H9 (cell line): ENCODE measurements at regions not wholly inside any gene's neighbourhood (a gene's known extent, or its start where the extent isn't known, plus 50 kb on each side); places are given as distances from the start of the nearest gene placed in this dataset.

Experiments
- DNase-seq: peaks from one replicate; pipeline ENCODE4 v3.0.0-alpha.2; 2017
- H2AFZ ChIP-seq: one replicate; pipeline ENCODE4 v1.6.1; 2013; ENCODE audit warnings: mild to moderate bottlenecking, low read length, control low read depth, moderate library complexity
- H2AK5ac ChIP-seq: 2 replicates; pipeline ENCODE4 v1.6.1; 2013; ENCODE audit warnings: low read length, control low read depth, mixed read lengths; ENCODE audit not compliant: insufficient read length
- H2BK120ac ChIP-seq: one replicate; pipeline ENCODE4 v1.6.1; 2013; ENCODE audit warnings: low read depth, mild to moderate bottlenecking, low read length, control low read depth, inconsistent platforms; ENCODE audit not compliant: poor library complexity, severe bottlenecking
- H2BK12ac ChIP-seq: 2 replicates; pipeline ENCODE4 v1.6.1; 2013; ENCODE audit warnings: low read length, control low read depth, mixed read lengths, low read depth; ENCODE audit not compliant: insufficient read length
- H2BK15ac ChIP-seq: 2 replicates; pipeline ENCODE4 v1.6.1; 2013; ENCODE audit warnings: low read depth, low read length, control low read depth
- H2BK20ac ChIP-seq: one replicate; pipeline ENCODE4 v1.6.1; 2013; ENCODE audit warnings: low read depth, mild to moderate bottlenecking, low read length, control low read depth, inconsistent platforms; ENCODE audit not compliant: poor library complexity, severe bottlenecking
- H2BK5ac ChIP-seq: 2 replicates; pipeline ENCODE4 v1.6.1; 2013; ENCODE audit warnings: low read length, control low read depth, mixed read lengths; ENCODE audit not compliant: insufficient read length
- H3K14ac ChIP-seq: 2 replicates; pipeline ENCODE4 v1.6.1; 2013; ENCODE audit warnings: low read length, control low read depth; ENCODE audit not compliant: insufficient read depth
- H3K18ac ChIP-seq: 2 replicates; pipeline ENCODE4 v1.6.1; 2013; ENCODE audit warnings: low read depth, mild to moderate bottlenecking, mixed read lengths, low read length, control low read depth; ENCODE audit not compliant: insufficient read length
- H3K23ac ChIP-seq: 2 replicates; pipeline ENCODE4 v1.6.1; 2013; ENCODE audit warnings: low read length, control low read depth, mixed read lengths, low read depth; ENCODE audit not compliant: insufficient read length
- H3K23me2 ChIP-seq: 2 replicates; pipeline ENCODE4 v1.6.1; 2013; ENCODE audit warnings: low read depth, mild to moderate bottlenecking, mixed read lengths, low read length, control low read depth; ENCODE audit not compliant: insufficient read length, poor library complexity, severe bottlenecking
- H3K27ac ChIP-seq: 2 replicates; pipeline ENCODE4 v1.5.1; 2013; ENCODE audit warnings: low read length, control low read depth, mixed read lengths, low read depth; ENCODE audit not compliant: insufficient read length
- H3K27me3 ChIP-seq: 2 replicates; pipeline ENCODE4 v1.6.1; 2013; ENCODE audit warnings: low read length, control low read depth, inconsistent platforms; ENCODE audit not compliant: insufficient read depth
- H3K4ac ChIP-seq: 2 replicates; pipeline ENCODE4 v1.6.1; 2013; ENCODE audit warnings: low read depth, mild to moderate bottlenecking, control low read depth, inconsistent platforms, low read length, moderate library complexity
- H3K4me1 ChIP-seq: 2 replicates; pipeline ENCODE4 v1.6.1; 2013; ENCODE audit warnings: low read length, control low read depth, inconsistent platforms; ENCODE audit not compliant: insufficient read depth
- H3K4me2 ChIP-seq: 2 replicates; pipeline ENCODE4 v1.6.1; 2013; ENCODE audit warnings: low read length, control low read depth, mixed read lengths; ENCODE audit not compliant: insufficient read length, insufficient read depth
- H3K56ac ChIP-seq: 2 replicates; pipeline ENCODE4 v1.6.1; 2013; ENCODE audit warnings: low read depth, mild to moderate bottlenecking, mixed read lengths, low read length, control low read depth; ENCODE audit not compliant: insufficient read length
- H3K79me1 ChIP-seq: 2 replicates; pipeline ENCODE4 v1.6.1; 2013; ENCODE audit warnings: low read depth, mild to moderate bottlenecking, moderate library complexity, low read length, control low read depth, inconsistent platforms; ENCODE audit not compliant: insufficient read depth, poor library complexity, severe bottlenecking
- H3K79me2 ChIP-seq: 2 replicates; pipeline ENCODE4 v1.6.1; 2013; ENCODE audit warnings: low read length, control low read depth, inconsistent platforms; ENCODE audit not compliant: insufficient read depth
- H3K9ac ChIP-seq: 2 replicates; pipeline ENCODE4 v1.6.1; 2013; ENCODE audit warnings: low read length, control low read depth, mixed read lengths; ENCODE audit not compliant: insufficient read length; ENCODE audit errors: extremely low read depth
- H3K9me3 ChIP-seq: one replicate; pipeline ENCODE4 v1.6.1; 2013; ENCODE audit warnings: low read depth, low read length, inconsistent platforms; ENCODE audit not compliant: control insufficient read depth
- H3T11ph ChIP-seq: one replicate; pipeline ENCODE4 v1.6.1; 2013; ENCODE audit warnings: mild to moderate bottlenecking, low read length, control low read depth, inconsistent platforms
- H4K20me1 ChIP-seq: one replicate; pipeline ENCODE4 v1.6.1; 2013; ENCODE audit not compliant: control insufficient read depth, insufficient read length, insufficient read depth
- H4K5ac ChIP-seq: 2 replicates; pipeline ENCODE4 v1.6.1; 2013; ENCODE audit warnings: low read depth, mild to moderate bottlenecking, mixed read lengths, low read length, control low read depth; ENCODE audit not compliant: insufficient read length
- H4K8ac ChIP-seq: replicated peaks from 2 replicates; pipeline ENCODE4 v1.6.1; 2013; ENCODE audit warnings: low read length, control low read depth, mixed read lengths, low read depth; ENCODE audit not compliant: insufficient read length
- H4K91ac ChIP-seq: 2 replicates; pipeline ENCODE4 v1.6.1; 2013; ENCODE audit warnings: low read depth, mild to moderate bottlenecking, moderate library complexity, mixed read lengths, low read length, control low read depth; ENCODE audit not compliant: insufficient read length
- H3K27ac Mint-ChIP-seq, 3 experiments: 2 replicates in 2 of 3; 3 replicates in 1 of 3; pipeline ENCODE4 v1.8.0; 2020 to 2021; ENCODE audit warnings: mixed read lengths in 3 of 3, mild to moderate bottlenecking in 1 of 3, moderate library complexity in 1 of 3
- H3K27me3 Mint-ChIP-seq: 2 replicates; pipeline ENCODE4 v1.8.0; 2021; ENCODE audit warnings: low read depth, mild to moderate bottlenecking, moderate library complexity, mixed read lengths
- H3K36me3 Mint-ChIP-seq, 3 experiments: 2 replicates in 2 of 3; 3 replicates in 1 of 3; pipeline ENCODE4 v1.8.0; 2020 to 2021; ENCODE audit warnings: low read depth in 3 of 3, mixed read lengths in 3 of 3; ENCODE audit not compliant: insufficient read depth in 1 of 3
- H3K4me1 Mint-ChIP-seq, 2 experiments: 2 replicates each; pipeline ENCODE4 v1.8.0; 2020; ENCODE audit warnings: mixed read lengths in 2 of 2
- H3K4me3 Mint-ChIP-seq, 2 experiments: 2 replicates in 1 of 2; 3 replicates in 1 of 2; pipeline ENCODE4 v1.8.0; 2020 to 2021; ENCODE audit warnings: mild to moderate bottlenecking in 2 of 2, mixed read lengths in 2 of 2, moderate library complexity in 1 of 2
- H3K9me3 Mint-ChIP-seq, 2 experiments: 2 replicates in 1 of 2; 3 replicates in 1 of 2; pipeline ENCODE4 v1.8.0; 2020; ENCODE audit warnings: mild to moderate bottlenecking in 2 of 2, mixed read lengths in 2 of 2, moderate library complexity in 1 of 2
- CTCF ChIP-seq: fragments of 200-600 bp; sonication (generic); conservative IDR thresholded peaks from 3 replicates; pipeline ENCODE4 v1.8.0; 2021; ENCODE audit warnings: antibody characterized with exemption, mild to moderate bottlenecking
- WGBS: extraction: QIAGEN DNeasy Blood & Tissue Kit; methylation state at CpG from one replicate; pipeline ENCODE4 v1.1.7; 2013; ENCODE audit warnings: missing lambda C conversion rate, low lambda C conversion rate, mixed read lengths; ENCODE audit not compliant: insufficient read length; ENCODE audit errors: extremely low coverage; 5-methylcytosine and 5-hydroxymethylcytosine counted together

- Histone ChIP-seq H3K56ac (no peak overlapping the region), H2BK120ac (no peak overlapping the region), H3K4ac (no peak overlapping the region), H3K79me1 (no peaks in the 10 kb centered on the region), H2AK5ac (no peak overlapping the region), H3K18ac (no peak overlapping the region), H3K79me2 (no peaks in the 10 kb centered on the region), H3K9ac (no peak overlapping the region), H2BK15ac (no peak overlapping the region), H3K14ac (no peak overlapping the region), H4K5ac (no peak overlapping the region), H4K91ac (no peak overlapping the region), H3K23me2 (no peaks in the 10 kb centered on the region), H2BK12ac (no peak overlapping the region), H2BK5ac (no peak overlapping the region), H3K23ac (no peak overlapping the region), H3K4me1 (no peaks in the 10 kb centered on the region), H4K8ac (no peak overlapping the region), H4K20me1 (no peaks in the 10 kb centered on the region), H3T11ph (no peak overlapping the region), H3K9me3 (no peaks in the 10 kb centered on the region), H2BK20ac (no peak overlapping the region), H3K4me2 (no peak overlapping the region), H2AFZ (no peak overlapping the region), H3K27me3 (no peaks in the 10 kb centered on the region), H3K27ac (no peak overlapping the region)
- no peak for TF ChIP-seq CTCF
- Mint-ChIP-seq H3K9me3 (no peaks in the 10 kb centered on the region; a peak in 1 of 5 replicates), H3K4me1 (no peaks in the 10 kb centered on the region), H3K36me3 (no peaks in the 10 kb centered on the region), H3K27ac (no peak overlapping the region), H3K27me3 (no peaks in the 10 kb centered on the region), H3K4me3 (no peak overlapping the region)
- no peak for DNase-seq
- no CpG with 5 or more reads among the region's 2 CpGs for WGBS
Observed at GRCh38 chr6:113381959-113382358, 475.2 kb upstream of the MARCKS start.
